Mammary epithelial cell (primary cell): ENCODE measurements at regions not wholly inside any gene's neighbourhood (a gene's known extent, or its start where the extent isn't known, plus 50 kb on each side); places are given as distances from the start of the nearest gene placed in this dataset.

Source experiments
- EZH2 ChIP-seq: IDR thresholded peaks from 2 replicates; pipeline ENCODE4 v1.6.1; 2012; ENCODE audit warnings: low read length, inconsistent platforms, borderline replicate concordance
- TF ChIP-seq, protein P1 (sequence below), 2 donors: IDR thresholded peaks in 1 of 2; conservative IDR thresholded peaks in 1 of 2; 2 replicates each; pipeline ENCODE4 v1.5.1; 2011 to 2012; ENCODE audit warnings: inconsistent platforms in 2 of 2, low read length in 2 of 2, mild to moderate bottlenecking in 2 of 2, control low read depth in 1 of 2, low read depth in 1 of 2; ENCODE audit not compliant: insufficient read depth in 1 of 2; ENCODE audit errors: extremely low read depth in 1 of 2

DNA sequence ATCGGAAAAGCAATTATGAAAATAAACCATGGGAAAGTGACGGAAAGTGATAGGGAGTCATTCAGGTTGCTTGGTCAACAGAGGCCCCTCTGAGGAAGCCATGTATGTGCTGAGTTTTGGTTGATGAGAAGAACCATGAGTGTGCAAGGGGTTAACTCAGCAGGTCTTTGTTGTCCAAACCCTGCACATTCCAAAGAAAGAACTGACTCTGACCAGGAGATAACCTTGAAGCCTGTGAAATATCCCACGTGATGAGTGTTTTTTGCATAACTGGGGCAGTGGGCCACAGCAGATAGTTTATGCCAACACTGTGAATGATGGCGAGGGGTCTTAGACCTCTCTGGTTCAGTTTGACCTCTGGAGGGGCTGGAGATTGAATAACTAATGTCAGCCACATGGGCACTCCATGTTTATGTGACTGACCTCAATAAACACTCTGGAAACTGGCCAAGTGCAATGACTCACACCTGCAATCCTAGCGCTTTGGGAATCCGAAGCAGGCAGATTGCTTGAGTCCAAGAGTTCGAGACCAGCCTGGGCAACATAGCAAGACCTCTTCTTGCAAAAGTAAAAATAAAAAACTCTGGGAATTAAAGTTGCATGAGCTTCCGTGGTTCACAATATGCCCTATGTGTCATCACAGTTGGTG is 154.0 kb upstream of the FOXK1 start:
- TF ChIP-seq, protein P1, sequence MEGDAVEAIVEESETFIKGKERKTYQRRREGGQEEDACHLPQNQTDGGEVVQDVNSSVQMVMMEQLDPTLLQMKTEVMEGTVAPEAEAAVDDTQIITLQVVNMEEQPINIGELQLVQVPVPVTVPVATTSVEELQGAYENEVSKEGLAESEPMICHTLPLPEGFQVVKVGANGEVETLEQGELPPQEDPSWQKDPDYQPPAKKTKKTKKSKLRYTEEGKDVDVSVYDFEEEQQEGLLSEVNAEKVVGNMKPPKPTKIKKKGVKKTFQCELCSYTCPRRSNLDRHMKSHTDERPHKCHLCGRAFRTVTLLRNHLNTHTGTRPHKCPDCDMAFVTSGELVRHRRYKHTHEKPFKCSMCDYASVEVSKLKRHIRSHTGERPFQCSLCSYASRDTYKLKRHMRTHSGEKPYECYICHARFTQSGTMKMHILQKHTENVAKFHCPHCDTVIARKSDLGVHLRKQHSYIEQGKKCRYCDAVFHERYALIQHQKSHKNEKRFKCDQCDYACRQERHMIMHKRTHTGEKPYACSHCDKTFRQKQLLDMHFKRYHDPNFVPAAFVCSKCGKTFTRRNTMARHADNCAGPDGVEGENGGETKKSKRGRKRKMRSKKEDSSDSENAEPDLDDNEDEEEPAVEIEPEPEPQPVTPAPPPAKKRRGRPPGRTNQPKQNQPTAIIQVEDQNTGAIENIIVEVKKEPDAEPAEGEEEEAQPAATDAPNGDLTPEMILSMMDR (conservative IDR thresholded peaks at IDR 0.05 in 1 of 2, IDR thresholded peaks at IDR 0.05 in 1 of 2; ENCODE audit: extremely low read depth in 1 of 2, insufficient read depth in 1 of 2, low read depth in 1 of 2, low read length in 2 of 2), result no peak
- TF ChIP-seq EZH2, result no peak
